Parathyroid adenoma (tissue), 2 donors: ENCODE measurements at regions not wholly inside any gene's neighbourhood (a gene's known extent, or its start where the extent isn't known, plus 50 kb on each side); places are given as distances from the start of the nearest gene placed in this dataset.

Experiments
- H2AFZ ChIP-seq: fragments of 300-600 bp; sonication (generic); one replicate; pipeline ENCODE4 v1.7.0; 2017; ENCODE audit warnings: antibody characterized with exemption, mild to moderate bottlenecking
- H3K27ac ChIP-seq: fragments of 300-600 bp; sonication (generic); one replicate; pipeline ENCODE4 v1.7.0; 2017
- H3K27me3 ChIP-seq: fragments of 300-600 bp; sonication (generic); one replicate; pipeline ENCODE4 v1.7.0; 2017; ENCODE audit warnings: low read length; ENCODE audit not compliant: control insufficient read depth, insufficient read depth
- H3K36me3 ChIP-seq: fragments of 300-600 bp; sonication (generic); one replicate; pipeline ENCODE4 v1.7.0; 2017; ENCODE audit warnings: low read length; ENCODE audit not compliant: control insufficient read depth, insufficient read depth
- H3K4me1 ChIP-seq: fragments of 300-600 bp; sonication (generic); one replicate; pipeline ENCODE4 v1.7.0; 2017; ENCODE audit warnings: control low read depth
- H3K4me2 ChIP-seq: fragments of 300-600 bp; sonication (generic); one replicate; pipeline ENCODE4 v1.7.0; 2017; ENCODE audit warnings: low read length
- H3K4me3 ChIP-seq: fragments of 300-600 bp; sonication (generic); one replicate; pipeline ENCODE4 v1.7.0; 2017; ENCODE audit warnings: low read depth, low read length
- H3K79me2 ChIP-seq: fragments of 300-600 bp; sonication (generic); one replicate; pipeline ENCODE4 v1.7.0; 2017; ENCODE audit warnings: control low read depth
- H3K9ac ChIP-seq: fragments of 300-600 bp; sonication (generic); one replicate; pipeline ENCODE4 v1.7.0; 2017; ENCODE audit warnings: mild to moderate bottlenecking
- H3K9me3 ChIP-seq: fragments of 300-600 bp; sonication (generic); one replicate; pipeline ENCODE4 v1.7.0; 2017; ENCODE audit warnings: low read length; ENCODE audit not compliant: control insufficient read depth
- TF ChIP-seq, protein P1 (sequence below): fragments of 300-600 bp; sonication (generic); IDR thresholded peaks from one replicate; pipeline ENCODE4 v1.7.0; 2017; ENCODE audit warnings: antibody characterized with exemption, mild to moderate bottlenecking
- donor health status: primary hyperparathyroidism.

DNA sequence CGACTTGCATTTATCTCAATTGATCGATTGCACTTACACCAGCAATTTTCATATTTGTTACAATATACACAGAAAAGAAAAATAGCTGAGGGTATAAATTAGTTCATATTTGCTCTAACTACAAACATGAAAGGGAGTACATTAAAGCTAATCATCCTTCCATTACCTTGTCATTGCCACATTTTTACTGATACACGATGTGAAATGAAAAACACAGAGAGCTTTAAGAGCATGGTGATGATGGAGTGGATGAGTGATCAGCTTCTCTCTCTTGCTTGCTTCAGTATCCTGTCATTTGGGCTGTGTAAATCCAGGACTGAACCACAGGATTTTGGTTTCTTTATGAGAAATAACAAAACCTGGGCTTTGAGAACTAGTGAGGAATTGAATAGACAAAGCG lies 1207.5 kb upstream of the GOT2 start:
- H3K4me2 ChIP-seq, result no peak overlapping the region
- no peaks in the 10 kb centered on the region for H3K36me3 ChIP-seq
- H3K9me3 ChIP-seq, result no peaks in the 10 kb centered on the region
- no peak overlapping the region for H2AFZ ChIP-seq
- no peak overlapping the region for H3K27ac ChIP-seq
- H3K4me1 ChIP-seq, result no peaks in the 10 kb centered on the region
- no peak overlapping the region for H3K4me3 ChIP-seq
- H3K27me3 ChIP-seq, result no peaks in the 10 kb centered on the region
- no peaks in the 10 kb centered on the region for H3K79me2 ChIP-seq
- TF ChIP-seq, protein P1, sequence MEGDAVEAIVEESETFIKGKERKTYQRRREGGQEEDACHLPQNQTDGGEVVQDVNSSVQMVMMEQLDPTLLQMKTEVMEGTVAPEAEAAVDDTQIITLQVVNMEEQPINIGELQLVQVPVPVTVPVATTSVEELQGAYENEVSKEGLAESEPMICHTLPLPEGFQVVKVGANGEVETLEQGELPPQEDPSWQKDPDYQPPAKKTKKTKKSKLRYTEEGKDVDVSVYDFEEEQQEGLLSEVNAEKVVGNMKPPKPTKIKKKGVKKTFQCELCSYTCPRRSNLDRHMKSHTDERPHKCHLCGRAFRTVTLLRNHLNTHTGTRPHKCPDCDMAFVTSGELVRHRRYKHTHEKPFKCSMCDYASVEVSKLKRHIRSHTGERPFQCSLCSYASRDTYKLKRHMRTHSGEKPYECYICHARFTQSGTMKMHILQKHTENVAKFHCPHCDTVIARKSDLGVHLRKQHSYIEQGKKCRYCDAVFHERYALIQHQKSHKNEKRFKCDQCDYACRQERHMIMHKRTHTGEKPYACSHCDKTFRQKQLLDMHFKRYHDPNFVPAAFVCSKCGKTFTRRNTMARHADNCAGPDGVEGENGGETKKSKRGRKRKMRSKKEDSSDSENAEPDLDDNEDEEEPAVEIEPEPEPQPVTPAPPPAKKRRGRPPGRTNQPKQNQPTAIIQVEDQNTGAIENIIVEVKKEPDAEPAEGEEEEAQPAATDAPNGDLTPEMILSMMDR, result no peak
- H3K9ac ChIP-seq, result no peak overlapping the region

GRCh38 chr16:59920054-59920453 lies 1185.9 kb upstream of the GOT2 start:
- TF ChIP-seq, protein P1, result no peak
- H3K9me3 ChIP-seq, result no peaks in the 10 kb centered on the region
- no peaks in the 10 kb centered on the region for H3K4me1 ChIP-seq
- no peak overlapping the region for H3K9ac ChIP-seq
- H3K79me2 ChIP-seq, result no peaks in the 10 kb centered on the region
- H3K27me3 ChIP-seq, result no peaks in the 10 kb centered on the region
- H3K27ac ChIP-seq, result no peak overlapping the region
- H3K4me2 ChIP-seq, result no peak overlapping the region
- H3K36me3 ChIP-seq, result no peaks in the 10 kb centered on the region
- no peak overlapping the region for H3K4me3 ChIP-seq
- H2AFZ ChIP-seq, result no peak overlapping the region

GRCh38 chr16:59913666-59914065 lies 1179.5 kb upstream of the GOT2 start:
- H3K4me2 ChIP-seq, result no peak overlapping the region
- no peaks in the 10 kb centered on the region for H3K27me3 ChIP-seq
- no peaks in the 10 kb centered on the region for H3K79me2 ChIP-seq
- H2AFZ ChIP-seq, result no peak overlapping the region
- H3K4me3 ChIP-seq, result no peak overlapping the region
- no peaks in the 10 kb centered on the region for H3K4me1 ChIP-seq
- H3K27ac ChIP-seq, result no peak overlapping the region
- no peaks in the 10 kb centered on the region for H3K9me3 ChIP-seq
- H3K9ac ChIP-seq, result no peak overlapping the region
- TF ChIP-seq, protein P1, result no peak
- H3K36me3 ChIP-seq, result no peaks in the 10 kb centered on the region

- H3K9me3 ChIP-seq, result no peaks in the 10 kb centered on the region
- no peak overlapping the region for H2AFZ ChIP-seq
- no peaks in the 10 kb centered on the region for H3K79me2 ChIP-seq
- H3K27ac ChIP-seq, result no peak overlapping the region
- no peak overlapping the region for H3K4me2 ChIP-seq
- H3K27me3 ChIP-seq, result no peaks in the 10 kb centered on the region
- H3K36me3 ChIP-seq, result no peaks in the 10 kb centered on the region
- TF ChIP-seq, protein P1, result no peak
- no peaks in the 10 kb centered on the region for H3K4me1 ChIP-seq
- H3K4me3 ChIP-seq, result no peak overlapping the region
- H3K9ac ChIP-seq, result no peak overlapping the region
Observed at GRCh38 chr16:59909262-59909661, 1175.1 kb upstream of the GOT2 start.

DNA sequence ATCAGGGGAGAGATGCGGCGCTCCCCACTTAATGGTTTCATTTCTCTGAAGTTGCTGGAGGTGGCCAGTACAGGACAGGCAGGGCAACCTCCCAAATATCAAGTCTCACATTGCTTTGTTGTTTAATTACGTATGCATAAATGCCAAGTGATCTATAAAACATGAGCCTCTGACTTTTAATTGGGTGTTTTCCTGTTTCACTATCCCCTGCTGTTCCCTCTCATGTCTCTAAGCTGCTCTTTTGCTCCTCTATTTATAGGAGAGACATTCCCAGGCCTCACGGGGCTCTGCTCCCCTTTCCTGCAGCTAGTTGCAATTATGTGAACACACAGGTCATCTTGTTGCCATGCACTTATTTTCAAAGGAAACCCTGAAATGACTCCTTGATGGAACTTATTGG lies 1173.5 kb upstream of the GOT2 start:
- no peak overlapping the region for H2AFZ ChIP-seq
- H3K4me2 ChIP-seq, result no peak overlapping the region
- H3K79me2 ChIP-seq, result no peaks in the 10 kb centered on the region
- H3K9me3 ChIP-seq, result no peaks in the 10 kb centered on the region
- H3K9ac ChIP-seq, result no peak overlapping the region
- H3K27me3 ChIP-seq, result no peaks in the 10 kb centered on the region
- no peaks in the 10 kb centered on the region for H3K36me3 ChIP-seq
- TF ChIP-seq, protein P1, result no peak
- no peak overlapping the region for H3K4me3 ChIP-seq
- H3K27ac ChIP-seq, result no peak overlapping the region
- H3K4me1 ChIP-seq, result no peaks in the 10 kb centered on the region
